HG03196 (cell line): ENCODE measurements at regions not wholly inside any gene's neighbourhood (a gene's known extent, or its start where the extent isn't known, plus 50 kb on each side); places are given as distances from the start of the nearest gene placed in this dataset.

ENCODE experiments used
- ATAC-seq: cut with Tn5 transposase; IDR thresholded peaks from one replicate; pipeline ENCODE4 v1.9.1; 2021; ENCODE audit not compliant: unreplicated experiment

DNA sequence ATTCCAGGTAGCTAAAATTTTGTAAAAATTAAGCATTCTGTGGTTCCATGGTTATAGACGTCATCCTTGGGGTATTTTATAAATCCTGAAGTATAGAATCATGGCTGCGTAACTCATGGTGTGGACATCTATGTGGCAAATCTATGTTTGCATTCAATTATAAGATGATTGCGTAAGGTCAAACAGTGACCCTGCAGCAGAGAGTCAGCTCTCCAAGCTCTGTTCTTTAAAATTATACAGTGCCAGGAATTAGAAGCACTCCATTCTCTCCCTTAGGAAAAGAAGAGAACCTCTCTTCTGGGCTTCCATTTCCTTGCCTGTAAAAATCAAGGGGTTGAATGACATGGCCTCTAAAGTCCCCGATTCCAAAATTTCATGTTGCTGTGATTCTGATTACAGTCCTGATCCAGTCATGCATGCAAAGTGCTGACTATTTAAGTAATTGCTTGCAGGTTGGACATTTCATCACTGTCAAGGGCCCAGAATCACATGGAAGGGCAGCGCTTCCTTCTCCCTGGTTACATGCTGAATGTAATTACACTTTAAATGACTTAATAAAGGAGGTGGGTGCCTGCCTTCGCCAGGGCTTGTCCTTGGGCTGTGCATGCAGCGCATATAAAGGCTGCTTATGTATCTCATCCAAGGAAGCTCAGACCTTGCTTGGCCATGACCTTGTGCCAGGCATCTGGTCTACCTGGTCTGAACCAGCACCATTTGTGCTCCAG is 550.7 kb downstream of the TYW1 start:
- no peak for ATAC-seq

DNA sequence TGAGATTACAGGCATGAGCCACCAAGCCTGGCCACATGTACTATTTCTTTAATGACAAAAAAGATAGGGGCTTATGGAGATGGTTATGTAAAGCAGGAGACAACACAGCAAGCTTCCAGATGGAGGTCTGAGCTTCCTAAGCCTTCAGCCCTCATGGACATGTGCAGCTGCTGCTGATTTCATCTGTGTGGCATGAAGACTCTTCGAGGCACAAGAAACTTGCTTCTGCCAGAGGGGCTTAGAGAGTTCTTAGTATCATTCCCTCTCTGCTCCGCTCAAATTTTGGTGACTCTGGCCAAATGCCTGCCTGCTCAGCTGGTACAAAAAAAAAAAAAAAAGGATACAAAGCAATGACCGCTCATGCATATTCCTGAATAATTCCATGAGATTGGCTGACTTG is 552.5 kb downstream of the TYW1 start:
- no peak for ATAC-seq

DNA sequence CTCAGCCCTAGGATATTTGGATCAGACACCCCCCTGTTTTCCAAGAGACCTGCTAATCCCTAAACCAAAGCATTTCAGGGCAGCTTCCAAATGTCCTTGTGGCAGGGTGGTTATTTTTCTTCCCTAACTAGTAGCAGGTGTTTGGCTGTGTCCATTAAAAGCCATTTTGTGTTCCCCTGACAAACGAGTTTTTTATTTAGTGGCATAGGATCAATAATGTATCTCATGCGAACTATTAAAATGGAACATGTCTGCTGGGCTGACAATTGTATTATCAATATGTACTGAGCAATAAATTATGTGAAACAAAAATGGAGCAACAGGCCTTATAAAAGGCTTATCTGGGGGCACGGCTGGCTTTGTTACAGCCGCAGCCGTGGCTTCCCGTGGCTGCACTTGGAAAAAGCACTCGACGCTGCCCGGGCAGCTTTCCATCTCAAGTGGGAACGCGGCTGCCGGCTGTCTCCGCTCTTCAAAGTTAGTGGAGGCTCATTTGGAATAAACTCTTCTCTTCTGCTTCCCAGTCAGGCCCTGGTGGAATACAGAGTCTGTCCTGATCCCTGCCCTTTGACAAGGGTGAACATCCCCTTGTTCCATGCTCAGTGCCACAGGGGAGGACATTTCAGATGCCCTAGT is 554.3 kb downstream of the TYW1 start:
- ATAC-seq = no peak

DNA sequence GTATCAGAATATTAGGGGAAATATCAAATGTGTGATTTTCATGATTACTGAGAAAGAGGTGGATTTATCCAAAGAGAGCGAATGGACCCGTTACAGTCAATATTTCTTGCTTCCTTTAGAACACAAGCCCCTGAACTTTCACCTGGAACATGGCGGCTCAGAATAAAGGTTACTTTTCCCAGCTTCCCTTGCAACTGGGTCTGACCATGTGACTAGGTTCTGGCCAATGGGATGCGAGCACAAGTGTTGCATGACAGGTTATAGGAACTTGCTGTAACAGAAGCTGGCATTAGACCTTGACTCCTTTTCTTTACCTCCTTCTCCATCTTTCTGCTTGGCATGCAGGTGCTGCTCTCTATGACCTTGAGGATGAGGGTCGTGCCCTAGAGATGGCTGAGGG is 556.1 kb downstream of the TYW1 start:
- no peak for ATAC-seq

DNA sequence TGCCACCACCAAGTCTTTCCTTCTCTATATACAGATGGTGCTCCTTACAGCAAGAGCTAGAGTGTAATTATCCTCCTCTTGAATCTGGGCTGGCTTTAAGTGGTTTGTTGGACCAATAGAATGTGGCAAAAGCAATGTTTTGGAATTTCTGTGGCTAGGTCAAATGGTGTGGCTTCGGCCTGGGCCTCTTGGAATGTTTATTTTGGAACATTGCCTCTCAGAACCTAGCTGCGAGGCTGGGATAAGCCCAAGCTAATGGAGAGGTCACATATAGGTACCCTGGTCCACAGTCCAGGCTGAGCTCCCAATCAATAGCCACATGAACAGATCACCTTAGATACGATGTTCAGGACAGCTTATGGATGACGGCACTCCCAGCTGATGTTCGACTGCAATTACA is 556.7 kb downstream of the TYW1 start:
- ATAC-seq = no peak

DNA sequence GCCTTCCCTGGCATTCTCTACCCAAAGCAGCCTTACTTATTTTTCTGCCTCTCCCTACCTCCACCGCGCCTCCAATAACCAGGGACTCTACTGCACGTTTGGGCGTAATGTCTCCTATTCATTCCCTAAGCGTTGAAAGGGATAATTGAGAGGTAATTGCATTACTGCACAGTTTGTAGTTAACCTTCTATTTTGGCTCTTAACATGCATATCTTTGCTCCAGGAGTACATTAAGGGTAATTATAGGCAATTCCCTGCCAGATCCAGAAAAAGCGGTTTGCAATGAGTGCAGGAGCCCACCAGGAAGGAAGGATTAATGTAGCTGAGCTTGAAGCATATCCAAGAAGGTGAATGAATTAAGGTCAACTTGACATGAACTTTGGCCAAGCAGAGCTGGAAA is 558.4 kb downstream of the TYW1 start:
- no peak for ATAC-seq

DNA sequence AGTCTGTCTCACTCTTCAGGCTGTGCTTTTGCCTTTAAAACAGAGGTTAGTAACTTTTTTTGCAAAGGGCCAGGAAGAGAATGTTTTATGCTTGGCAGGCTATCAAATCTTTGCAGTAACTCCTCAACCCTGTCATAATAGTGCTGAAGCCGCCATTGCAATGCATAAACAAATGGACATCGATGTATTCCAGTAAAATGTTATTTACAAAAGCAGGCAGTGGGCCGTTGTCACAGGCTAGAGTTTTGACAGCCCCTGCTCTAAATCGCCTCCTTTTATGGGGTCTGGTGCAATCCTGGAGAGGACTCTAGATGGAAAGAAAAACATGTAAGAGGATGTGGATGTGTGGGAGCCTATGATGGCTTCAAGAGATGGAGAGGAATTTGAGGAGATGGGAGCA is 568.3 kb downstream of the TYW1 start:
- no peak for ATAC-seq

DNA sequence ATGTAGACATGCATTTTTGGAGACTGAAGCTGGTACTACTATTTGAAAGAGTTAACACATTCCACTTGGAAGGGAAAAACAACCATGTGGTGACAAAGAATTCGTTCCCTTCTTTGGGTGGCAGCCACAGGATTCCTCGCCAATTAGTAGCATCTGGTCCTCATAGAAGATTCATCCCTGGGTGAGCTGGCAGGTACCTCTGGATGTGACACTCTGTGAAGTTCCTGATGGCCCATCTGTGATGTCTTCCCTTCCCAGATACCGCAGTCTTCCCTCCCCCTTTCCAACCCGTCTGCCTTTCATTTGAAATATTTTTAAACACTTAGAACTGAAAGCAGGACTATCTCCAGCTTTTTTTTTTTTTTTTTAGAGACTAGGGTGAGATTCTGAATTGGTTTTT is 569.5 kb downstream of the TYW1 start:
- ATAC-seq = no peak

DNA sequence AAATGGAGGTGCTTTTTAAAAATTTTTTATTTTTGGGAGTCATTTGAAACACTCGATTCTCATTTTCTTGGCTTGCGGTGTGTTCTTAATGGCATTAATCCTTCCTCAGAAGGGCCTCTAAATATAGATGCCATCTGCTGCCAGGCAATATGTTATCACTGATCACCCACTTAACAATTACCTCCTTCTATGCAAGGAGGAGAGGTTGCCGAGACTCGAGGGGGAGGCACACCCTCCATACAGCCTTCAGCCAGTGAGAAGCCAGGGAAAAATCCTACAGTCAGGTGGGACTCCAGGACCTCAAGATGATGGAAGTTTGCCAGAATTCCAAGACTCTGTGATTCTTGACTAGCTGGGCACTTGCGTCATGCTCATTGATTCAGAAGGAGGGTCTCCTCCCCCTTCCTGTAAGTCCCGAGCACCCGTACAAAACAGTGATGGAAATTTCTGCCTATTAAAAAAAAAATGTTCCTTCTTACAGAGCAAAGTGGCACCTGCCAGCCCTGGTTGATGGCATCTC is 574.5 kb downstream of the TYW1 start:
- no peak for ATAC-seq

DNA sequence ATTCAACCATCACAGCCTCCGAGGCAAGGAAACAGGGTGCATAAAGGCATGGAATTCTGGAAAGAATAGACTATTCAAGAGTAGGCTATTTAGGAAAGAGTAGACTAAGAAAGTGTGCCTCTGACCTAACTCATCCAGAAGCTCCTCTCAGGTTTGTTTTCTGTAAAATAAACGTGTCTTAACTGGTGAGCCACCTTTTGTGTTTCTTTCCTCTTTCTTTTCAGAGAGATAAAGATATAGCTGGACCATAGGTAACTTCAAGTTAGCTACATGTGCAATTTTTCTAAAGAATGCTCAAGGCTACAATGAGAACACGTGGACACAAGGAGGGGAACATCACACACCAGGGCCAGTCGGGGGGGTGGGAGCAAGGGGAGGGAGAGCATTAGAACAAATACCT is 577.0 kb downstream of the TYW1 start:
- ATAC-seq = no peak

DNA sequence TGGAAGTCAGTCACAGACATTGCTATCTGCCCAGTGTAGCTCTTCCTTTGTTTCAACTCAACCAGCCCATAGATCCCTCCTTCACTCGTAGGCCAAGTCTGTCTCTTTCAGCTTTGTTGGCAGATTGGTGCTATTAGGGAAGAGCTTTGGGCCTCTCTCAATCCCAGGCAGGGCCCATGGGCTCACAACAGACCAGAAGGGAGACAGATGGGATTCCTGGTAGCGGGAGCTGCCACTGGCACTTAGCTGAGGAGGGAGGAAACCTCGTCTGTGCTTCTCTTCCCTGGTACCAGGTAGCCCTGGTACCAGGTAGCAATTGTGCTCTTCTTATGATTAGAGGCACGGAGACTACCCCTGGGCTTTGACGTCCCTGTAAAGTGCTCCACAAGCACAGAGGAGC is 592.0 kb downstream of the TYW1 start:
- ATAC-seq = no peak

DNA sequence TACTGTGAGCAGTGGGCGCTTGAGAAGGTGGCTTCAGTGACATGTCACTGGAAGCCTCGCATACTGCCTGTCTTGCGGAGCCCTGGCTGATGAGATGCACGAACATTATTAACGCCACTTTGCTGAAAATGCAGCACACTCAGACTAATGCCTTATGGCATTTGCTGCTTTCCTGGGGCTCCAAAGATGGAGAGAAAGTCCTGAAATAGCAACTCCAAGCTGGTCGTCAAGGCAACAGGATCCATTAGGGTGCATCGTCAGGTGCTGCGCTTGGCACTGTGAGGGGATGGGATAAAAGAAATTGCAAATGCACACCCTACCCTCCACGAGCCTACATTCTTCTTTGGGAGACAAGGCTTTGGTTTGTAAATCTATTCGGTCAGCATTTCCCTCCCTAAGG is 592.5 kb downstream of the TYW1 start:
- no peak for ATAC-seq

DNA sequence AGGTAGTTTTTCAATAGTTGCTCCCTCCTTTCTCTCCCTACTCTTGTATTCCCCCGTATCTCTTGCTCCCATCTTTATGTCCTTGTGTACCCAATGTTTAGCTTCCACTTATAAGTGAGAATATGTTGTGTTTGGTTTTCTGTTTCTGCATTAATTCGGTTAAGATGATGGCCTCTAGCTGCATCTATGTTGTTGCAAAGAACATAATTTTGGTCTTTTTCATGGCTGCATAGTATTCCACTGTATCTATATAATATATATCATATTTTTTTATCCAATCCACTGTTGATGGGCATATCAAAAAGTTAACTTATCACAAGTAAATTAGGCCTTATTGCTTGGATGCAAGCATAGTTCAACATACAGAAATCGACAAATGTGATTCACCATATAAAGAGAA is 594.0 kb downstream of the TYW1 start:
- no peak for ATAC-seq

DNA sequence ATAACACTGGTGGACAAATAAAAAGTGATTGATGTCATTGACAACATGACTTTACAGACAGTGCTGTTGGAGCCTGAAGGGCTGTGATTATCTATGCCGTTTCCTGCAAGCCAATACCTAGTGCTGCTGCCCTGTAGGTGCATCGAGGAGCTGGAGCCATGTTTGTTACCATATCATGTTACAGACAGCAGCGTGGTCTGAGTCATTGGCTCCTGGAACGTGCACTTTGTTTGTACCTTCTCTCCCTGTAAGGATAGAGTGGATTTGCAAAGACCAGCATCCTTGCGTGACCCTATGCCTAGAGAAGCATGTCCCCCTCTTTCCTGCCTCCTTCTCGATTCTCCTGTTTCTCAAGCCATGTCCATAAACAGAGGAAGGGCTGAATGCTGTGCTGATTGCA is 597.2 kb downstream of the TYW1 start:
- ATAC-seq = no peak

DNA sequence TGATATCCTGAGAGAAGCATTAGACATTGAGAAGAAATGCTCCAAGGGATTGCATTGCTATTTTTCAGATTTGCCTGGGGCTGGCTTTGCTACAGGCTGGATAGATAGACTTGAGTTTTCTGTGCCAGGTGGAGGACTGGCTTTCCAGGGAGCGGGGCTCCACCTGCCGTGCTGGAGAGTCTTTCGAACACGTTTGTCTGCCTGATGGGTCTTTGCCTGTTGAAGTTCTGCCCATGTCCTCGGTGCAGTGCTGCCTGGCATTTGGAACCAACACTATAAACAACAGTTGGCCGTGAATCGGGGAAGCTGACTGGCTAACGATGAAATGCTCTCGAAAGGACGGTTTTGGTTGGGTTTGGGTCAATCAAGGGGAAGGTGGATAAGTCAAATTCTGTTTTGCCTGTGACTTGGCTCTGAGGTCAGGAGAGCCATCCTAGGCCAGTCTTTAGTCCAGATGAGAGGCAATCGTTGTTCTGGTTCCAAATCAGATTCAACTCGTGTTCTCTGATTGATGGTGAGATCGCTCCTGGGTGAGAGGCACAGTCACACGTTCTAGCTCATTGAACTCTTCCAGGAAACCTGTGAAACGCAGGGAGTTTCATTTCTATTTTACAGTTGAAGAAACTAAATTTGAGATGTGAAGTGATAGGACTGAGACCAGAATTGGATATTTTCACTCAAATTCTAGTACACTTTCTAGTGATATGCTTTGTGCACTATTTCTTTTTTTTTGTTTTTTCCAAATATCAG is 599.0 kb downstream of the TYW1 start:
- ATAC-seq = no peak

DNA sequence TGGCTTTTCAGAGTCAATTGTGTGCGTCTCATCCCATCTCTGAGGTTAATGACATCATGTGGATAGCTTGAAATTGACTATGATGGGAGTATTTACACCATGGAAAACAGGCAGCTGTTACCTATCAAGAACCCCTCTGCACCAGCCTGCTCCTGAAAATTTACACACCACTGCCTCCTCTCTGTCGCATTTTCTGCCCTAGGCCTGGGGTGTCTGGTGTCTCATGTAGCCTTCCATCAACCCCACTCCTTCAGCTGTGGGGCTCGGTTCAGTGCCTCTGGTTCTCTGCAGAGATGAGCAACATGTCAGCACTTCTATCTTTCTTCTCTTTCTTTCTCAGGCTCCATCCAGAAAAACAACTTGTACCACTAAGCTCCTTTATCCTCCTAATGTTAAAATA is 600.5 kb downstream of the TYW1 start:
- ATAC-seq = no peak

DNA sequence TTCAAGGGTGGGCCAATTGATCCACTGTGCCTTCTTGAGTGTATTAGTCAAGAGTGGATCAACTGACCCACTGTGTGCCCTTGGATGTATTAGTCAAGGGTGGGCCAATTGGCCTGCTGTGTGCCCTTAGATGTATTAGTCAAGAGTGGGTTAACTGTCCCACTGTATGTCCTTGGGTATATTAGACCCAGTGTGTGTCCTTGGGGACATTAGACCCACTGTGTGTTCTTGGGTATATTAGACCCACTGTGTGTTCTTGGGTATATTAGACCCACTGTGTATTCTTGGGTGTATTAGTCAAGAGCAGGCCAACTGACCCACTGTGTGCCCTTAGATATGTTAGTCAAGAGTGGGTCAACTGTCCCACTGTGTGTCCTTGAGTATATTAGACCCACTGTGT is 601.8 kb downstream of the TYW1 start:
- ATAC-seq = no peak

DNA sequence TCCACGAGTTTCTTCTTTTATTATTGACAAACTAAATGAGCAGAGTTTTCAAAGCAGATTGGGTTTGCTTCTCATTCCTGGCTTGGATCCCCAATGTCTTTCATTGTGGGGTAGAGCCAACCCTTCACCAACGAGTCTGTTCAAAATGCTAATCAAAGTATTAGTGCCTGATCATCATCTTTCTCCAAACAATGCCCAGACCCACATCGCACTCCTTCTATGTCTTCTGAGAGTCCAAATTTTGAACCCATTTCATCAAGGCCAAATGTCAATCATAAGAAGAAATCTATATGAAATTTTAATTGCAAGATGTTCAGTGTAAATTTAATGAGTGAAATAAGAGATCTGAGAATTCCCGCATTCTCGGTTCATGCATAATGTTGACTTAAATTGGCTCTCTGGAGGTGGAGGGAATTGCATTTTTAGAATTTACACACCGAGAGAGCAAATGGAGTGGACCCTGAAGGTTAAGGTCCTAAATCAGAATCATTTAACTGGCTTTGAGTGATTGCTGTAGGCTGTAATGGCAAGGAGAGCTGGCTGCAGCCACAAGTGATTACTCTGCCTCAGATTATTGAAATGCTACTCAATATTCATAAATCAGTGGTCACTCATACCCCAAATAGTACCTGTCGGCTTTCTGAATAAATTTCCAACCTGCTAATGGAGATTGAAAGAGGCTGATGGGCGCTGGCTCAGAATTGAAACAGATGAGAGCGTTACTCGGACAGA is 602.9 kb downstream of the TYW1 start:
- ATAC-seq = no peak

DNA sequence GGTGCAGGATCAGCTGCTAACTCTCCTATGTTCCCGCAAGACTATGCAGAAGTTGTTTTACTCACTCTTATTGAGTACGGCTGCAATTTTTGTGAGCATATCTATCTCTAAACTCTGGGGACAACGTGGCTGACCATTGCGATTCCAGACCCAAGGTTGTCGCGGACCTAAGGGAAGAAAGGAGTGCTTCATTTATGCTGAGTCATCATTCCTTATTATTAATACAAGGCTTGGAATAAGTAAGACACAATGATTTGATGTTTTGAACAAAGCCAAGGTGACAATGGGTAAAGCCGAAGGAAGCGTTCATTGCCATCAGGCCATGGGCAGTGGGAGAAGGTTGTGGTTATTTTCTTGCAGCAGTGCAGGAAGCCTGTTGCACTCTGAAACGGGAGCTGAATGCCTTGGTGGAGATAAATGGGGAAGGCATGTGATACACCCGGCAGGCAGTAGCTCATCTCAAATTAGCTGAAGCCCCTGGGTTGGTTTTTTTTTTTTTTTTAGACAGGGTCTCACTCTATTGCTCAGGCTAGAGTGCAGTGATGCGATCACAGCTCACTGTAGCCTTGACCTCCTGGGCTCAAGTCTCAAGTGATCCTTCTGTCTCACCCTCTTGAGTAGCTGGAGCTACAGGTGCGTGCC is 605.7 kb downstream of the TYW1 start:
- ATAC-seq = no peak

DNA sequence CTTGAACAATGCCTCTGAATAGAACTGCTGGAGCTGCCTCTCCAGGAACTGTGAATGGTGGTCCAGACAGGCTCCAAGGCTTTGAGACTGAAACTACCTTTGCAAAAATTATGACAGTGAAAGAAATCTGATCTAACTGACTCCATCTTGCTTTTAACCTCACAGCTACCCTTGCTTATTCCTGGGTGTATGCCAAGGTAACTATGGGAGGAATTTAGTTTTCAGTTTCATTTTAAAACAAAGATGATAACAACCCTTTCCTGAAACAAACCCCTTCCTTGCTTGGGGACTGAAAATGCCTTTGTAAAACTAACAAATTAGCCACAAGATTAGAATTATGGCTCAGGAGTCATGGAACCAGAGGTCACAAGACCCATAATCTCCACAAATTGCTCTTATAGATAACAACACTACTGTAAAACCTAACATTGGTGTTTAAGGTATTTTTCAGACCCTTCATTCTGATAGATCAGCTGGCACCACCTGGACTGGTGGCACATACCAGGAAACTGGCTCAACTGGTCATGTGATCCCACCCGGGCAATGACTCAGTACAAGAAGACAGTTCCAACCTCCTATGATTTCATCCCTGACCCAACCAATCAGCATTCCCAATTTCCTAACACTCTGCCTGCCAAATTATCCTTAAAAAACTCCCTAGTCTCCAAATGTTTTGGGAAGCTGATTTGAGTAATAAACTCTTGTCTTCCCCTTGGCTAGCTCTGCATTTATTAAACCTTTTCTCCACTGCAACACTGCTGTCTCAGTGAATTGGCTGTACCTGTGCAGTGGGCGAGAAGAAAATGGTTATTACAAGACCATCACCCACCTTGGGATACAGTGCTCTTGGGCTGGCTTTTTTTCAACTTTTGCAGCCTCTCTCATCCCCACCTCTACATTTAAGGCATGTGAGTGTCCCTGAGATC is 608.1 kb downstream of the TYW1 start:
- no peak for ATAC-seq
